HG03354 (cell line): ENCODE measurements at regions not wholly inside any gene's neighbourhood (a gene's known extent, or its start where the extent isn't known, plus 50 kb on each side); places are given as distances from the start of the nearest gene placed in this dataset.

Source experiments
- ATAC-seq: cut with Tn5 transposase; IDR thresholded peaks from one replicate; pipeline ENCODE4 v1.9.1; 2021; ENCODE audit warnings: mild to moderate bottlenecking; ENCODE audit not compliant: unreplicated experiment, poor library complexity, severe bottlenecking

DNA sequence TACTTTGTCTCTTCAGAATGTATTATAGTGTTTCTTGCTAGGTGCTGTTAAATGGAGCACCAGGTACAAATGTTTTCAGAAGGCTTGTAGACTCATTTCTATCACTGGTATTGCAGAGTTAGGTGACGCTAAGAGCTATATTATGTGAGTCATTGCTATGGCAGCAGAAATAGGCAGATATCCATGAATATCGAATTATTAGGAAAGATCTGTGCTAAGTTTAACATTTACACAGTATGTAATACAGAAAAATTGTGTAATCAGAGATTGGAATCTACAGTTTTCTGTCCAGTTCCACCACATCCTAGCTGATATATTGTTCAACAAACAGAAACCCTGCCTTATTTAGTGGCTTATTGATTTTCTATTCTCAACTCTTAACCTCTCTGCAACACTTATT, 1025.5 kb downstream of the STIM2 start:
- no peak for ATAC-seq

- ATAC-seq, result no peak
Observed at GRCh38 chr4:27887646-27888045, 1027.0 kb downstream of the STIM2 start.

DNA sequence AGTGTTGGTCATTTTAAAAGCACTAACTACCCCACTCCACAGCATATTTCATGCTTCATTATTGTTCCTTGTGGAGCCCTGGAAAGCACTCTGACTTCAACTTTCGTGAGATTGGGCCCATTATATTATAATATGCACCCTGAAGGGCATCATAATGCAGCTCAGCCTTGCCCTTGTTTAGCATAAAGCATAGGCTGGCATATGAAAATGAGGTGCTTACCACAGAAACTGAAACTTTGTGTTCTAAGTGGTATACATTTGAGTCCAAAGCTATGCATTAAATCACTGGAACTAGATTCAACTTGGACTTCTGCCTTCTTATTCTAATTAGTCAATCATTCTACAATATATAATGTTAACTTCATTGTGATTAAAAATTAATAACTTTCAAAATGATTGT, 1027.9 kb downstream of the STIM2 start:
- no peak for ATAC-seq

DNA sequence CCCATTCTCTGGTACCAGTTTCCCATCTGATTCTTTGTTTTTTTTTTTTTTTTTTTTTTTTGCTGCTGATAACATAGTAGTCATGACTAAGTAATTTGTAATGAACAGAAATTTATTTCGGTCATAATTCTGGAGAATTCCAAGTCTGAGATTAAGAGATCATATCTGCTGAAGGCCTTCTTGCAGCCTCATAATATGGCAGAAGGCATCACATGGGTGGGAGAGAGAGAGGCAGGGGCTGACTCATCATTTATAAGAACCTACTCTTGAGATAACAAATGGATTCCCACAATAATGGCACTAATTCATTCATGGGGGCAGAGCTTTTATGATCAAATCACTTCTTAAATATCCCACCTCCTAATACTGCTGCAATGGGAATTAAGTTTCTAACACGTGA, 1034.3 kb downstream of the STIM2 start:
- no peak for ATAC-seq

GRCh38 chr4:27908356-27908755, 1047.7 kb downstream of the STIM2 start:
- ATAC-seq, result no peak

DNA sequence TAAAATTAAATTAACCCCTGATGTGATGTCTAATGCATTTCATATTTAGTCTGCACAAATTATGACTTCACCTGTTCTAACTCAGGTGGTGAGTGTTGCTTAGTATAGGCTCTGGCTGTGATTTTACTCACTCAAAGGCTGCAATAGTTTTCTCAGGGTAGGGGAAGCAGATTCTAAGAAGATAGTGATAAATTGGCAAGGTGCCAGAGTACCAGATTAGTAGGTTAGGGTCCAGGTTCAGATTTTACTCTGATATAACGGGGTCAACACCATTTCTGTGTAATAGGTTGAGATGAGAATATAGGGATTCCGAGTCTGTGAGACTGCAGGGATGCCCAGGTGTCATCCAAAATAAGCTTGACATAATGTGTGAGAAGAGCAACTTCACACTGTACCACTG, 1049.6 kb downstream of the STIM2 start:
- no peak for ATAC-seq

- ATAC-seq, result no peak
Observed at GRCh38 chr4:27911047-27911446, 1050.4 kb downstream of the STIM2 start.

DNA sequence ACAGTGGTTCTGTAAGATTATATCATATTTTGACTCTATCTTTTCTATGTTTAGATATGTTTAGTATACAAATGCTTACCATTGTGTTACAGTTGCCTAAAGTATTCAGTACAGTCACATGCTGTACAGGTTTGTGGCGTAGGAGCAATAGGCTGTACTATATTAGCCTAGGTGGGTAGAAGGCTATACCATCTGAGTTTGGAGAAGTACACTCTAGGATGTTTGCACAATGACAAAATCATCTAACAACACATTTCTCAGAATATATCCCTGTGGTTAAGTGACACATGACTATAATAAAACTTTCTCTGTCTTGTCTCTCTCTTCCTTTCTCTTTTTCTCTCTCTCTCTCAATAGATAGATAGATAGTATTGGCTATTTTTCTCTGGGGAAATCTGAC, 1053.1 kb downstream of the STIM2 start:
- ATAC-seq, result no peak

- no peak for ATAC-seq
Observed at GRCh38 chr4:27915822-27916221, 1055.2 kb downstream of the STIM2 start.

DNA sequence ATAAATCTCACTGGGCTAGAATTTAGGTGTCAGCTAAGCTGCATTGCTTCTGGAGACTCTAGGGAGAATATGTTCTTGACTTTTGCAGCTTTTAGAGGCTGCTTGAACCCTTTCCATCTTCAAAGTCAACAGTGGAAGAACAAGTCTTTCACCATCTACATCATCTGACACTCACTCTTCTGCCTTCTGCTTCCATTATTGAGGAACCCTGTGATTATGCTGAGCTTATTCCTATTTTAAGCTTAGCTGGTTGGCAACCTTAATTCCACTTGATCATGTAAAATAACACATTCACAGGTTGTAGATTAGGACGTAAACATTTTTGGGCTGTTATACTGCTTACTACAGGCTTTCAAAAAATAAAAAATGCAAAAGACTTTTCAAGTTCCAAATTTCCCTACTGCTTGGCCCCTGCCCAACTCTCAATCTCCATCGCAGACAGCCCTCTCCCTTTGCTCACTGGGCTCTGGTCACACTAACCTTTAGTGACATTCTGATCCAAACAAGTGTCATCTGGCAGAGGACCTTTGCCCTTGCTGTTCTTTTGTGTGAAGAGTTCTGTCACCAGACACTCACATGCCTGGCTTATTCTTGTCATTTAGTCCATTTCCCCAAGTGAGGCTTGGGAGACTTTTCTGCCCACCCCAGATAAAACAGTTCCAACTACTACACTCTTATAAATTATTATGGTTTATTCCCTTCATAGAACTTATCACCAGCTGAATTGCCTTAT, 1056.0 kb downstream of the STIM2 start:
- no peak for ATAC-seq

DNA sequence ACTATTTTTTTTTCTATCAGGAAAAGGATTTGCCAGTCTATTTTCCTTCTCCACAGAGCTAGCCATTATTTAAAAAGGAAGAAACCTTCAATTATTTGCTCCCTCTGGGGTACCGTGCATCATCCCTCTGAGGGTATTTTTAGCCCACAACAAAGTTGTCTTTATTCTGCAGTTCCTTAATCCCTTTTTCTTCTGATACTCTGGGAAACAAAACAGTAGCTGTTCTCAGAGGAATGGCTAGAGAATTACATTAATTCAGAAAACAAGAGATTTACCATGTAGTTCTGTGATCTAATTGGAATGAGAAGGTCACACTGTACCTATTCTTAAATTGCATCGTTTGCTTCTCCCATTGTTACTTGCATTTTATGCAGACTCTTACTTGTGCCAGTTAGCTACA, 1056.7 kb downstream of the STIM2 start:
- ATAC-seq, result no peak

GRCh38 chr4:27921231-27921630, 1060.6 kb downstream of the STIM2 start:
- no peak for ATAC-seq

GRCh38 chr4:27928761-27929540, 1068.3 kb downstream of the STIM2 start:
- ATAC-seq, result no peak

GRCh38 chr4:27930291-27930690, 1069.7 kb downstream of the STIM2 start:
- no peak for ATAC-seq

DNA sequence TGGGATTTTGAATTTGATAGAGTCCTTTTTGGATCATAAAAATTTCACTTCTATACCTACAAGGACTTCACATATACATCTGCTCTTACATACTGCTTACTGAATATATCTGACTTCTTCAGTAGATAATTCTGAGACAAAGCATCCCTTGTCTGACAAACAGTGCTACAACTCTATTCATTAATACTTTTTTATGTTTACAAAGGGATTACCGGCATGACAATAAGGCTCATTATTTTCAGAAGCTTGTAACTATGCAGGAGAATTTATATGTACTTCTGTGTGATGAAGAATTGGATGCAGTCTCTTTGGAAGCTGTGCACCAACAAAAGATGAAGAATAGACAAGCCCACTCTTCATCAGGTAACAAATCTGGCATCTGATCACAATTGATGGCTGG, 1070.3 kb downstream of the STIM2 start:
- ATAC-seq, result no peak

- ATAC-seq, result no peak
Observed at GRCh38 chr4:27931584-27931983, 1070.9 kb downstream of the STIM2 start.

DNA sequence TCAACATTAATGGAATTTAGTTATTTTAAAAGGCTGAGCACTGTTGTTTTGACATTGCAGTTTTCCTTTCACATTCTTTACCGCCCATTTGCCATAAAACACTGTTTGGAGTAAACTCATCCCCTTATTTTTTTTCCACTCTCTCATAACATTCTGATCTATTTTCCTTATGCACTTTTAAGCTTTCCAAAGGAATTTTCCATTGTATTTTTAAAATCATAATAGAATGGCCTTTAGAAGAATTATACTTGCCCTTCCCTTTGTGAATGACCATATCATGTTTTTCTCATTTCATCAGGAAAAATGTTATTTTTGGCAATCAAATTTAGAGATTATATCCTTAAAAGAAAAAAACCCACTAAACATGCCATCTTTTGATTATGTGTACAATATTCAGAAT, 1074.2 kb downstream of the STIM2 start:
- no peak for ATAC-seq

GRCh38 chr4:27946799-27947198, 1086.2 kb downstream of the STIM2 start:
- ATAC-seq, result no peak

GRCh38 chr4:27947302-27947701, 1086.7 kb downstream of the STIM2 start:
- ATAC-seq, result no peak

DNA sequence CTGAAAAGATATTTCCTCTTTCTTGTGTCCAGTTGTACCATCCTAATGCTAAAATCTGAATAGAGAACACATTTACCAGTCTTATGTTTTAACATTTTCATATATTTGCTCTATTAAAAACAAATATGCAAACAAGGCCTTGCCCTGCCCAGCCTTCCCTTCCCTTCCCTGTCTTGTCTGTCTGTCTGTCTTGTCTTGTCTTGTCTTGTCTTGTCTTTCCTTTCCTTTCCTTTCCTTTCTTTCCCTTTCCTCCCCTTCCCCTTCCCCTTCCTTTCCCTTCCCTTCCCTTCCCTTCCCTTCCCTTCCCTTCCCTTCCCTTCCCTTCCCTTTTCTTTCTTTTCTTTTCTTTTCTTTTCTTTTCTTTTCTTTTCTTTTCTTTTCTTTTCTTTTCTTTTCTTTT, 1103.5 kb downstream of the STIM2 start:
- ATAC-seq, result no peak

- ATAC-seq, result no peak
Observed at GRCh38 chr4:27966664-27967063, 1106.0 kb downstream of the STIM2 start.
